ENCODE measurements at regions not wholly inside any gene's neighbourhood (a gene's known extent, or its start where the extent isn't known, plus 50 kb on each side); places are given as distances from the start of the nearest gene placed in this dataset.

GRCh38 chr1:55362558-55362957 is 147.4 kb upstream of the USP24 start:
- Histone ChIP-seq H3K9ac (ENCODE audit: low read length) (no peak overlapping the region), H3K36me3 (ENCODE audit: control insufficient read depth, insufficient read depth, low read length, severe bottlenecking) (no peaks in the 10 kb centered on the region), H3K27me3 (replicated peaks; ENCODE audit: control insufficient read depth, insufficient read depth, low read length) (no peaks in the 10 kb centered on the region), H3K4me3 (ENCODE audit: low read length) (no peak overlapping the region), H3K9me3 (ENCODE audit: control insufficient read depth, low read length) (no peaks in the 10 kb centered on the region), H3K4me1 (ENCODE audit: control insufficient read depth, insufficient read depth, low read length) (peaks cover 20% of the 10 kb centered on the region)
- DNase-seq (ENCODE audit: low read depth) = peak; percentile 54

GRCh38 chr1:55359611-55360010 is 144.4 kb upstream of the USP24 start:
- Histone ChIP-seq H3K9ac (ENCODE audit: low read length) (no peak overlapping the region), H3K4me1 (ENCODE audit: control insufficient read depth, insufficient read depth, low read length) (peaks cover 20% of the 10 kb centered on the region), H3K9me3 (ENCODE audit: control insufficient read depth, low read length) (no peaks in the 10 kb centered on the region), H3K4me3 (ENCODE audit: low read length) (no peak overlapping the region), H3K27me3 (replicated peaks; ENCODE audit: control insufficient read depth, insufficient read depth, low read length) (no peaks in the 10 kb centered on the region), H3K36me3 (ENCODE audit: control insufficient read depth, insufficient read depth, low read length, severe bottlenecking) (no peaks in the 10 kb centered on the region)
- DNase-seq (ENCODE audit: low read depth) = no peak

GRCh38 chr1:55358581-55358980 is 143.4 kb upstream of the USP24 start:
- Histone ChIP-seq H3K4me1 (ENCODE audit: control insufficient read depth, insufficient read depth, low read length) (peaks cover 22% of the 10 kb centered on the region), H3K9ac (ENCODE audit: low read length) (no peak overlapping the region), H3K27me3 (replicated peaks; ENCODE audit: control insufficient read depth, insufficient read depth, low read length) (no peaks in the 10 kb centered on the region), H3K9me3 (ENCODE audit: control insufficient read depth, low read length) (no peaks in the 10 kb centered on the region), H3K4me3 (ENCODE audit: low read length) (no peak overlapping the region), H3K36me3 (ENCODE audit: control insufficient read depth, insufficient read depth, low read length, severe bottlenecking) (no peaks in the 10 kb centered on the region)
- DNase-seq (ENCODE audit: low read depth) = no peak

GRCh38 chr1:55355549-55355948 is 140.4 kb upstream of the USP24 start:
- peaks cover 10% of the 10 kb centered on the region for H3K4me1 ChIP-seq (ENCODE audit: control insufficient read depth, insufficient read depth, low read length)
- no peaks in the 10 kb centered on the region for H3K36me3 ChIP-seq (ENCODE audit: control insufficient read depth, insufficient read depth, low read length, severe bottlenecking)
- H3K9me3 ChIP-seq (ENCODE audit: control insufficient read depth, low read length) = no peaks in the 10 kb centered on the region
- H3K9ac ChIP-seq (ENCODE audit: low read length) = no peak overlapping the region
- H3K27me3 ChIP-seq (replicated peaks; ENCODE audit: control insufficient read depth, insufficient read depth, low read length) = no peaks in the 10 kb centered on the region
- no peak overlapping the region for H3K4me3 ChIP-seq (ENCODE audit: low read length)
- no peak for DNase-seq (ENCODE audit: low read depth)

- H3K4me3 ChIP-seq (ENCODE audit: low read length) = no peak overlapping the region
- H3K36me3 ChIP-seq (ENCODE audit: control insufficient read depth, insufficient read depth, low read length, severe bottlenecking) = no peaks in the 10 kb centered on the region
- no peaks in the 10 kb centered on the region for H3K27me3 ChIP-seq (replicated peaks; ENCODE audit: control insufficient read depth, insufficient read depth, low read length)
- no peak for DNase-seq (ENCODE audit: low read depth)
- H3K9ac ChIP-seq (ENCODE audit: low read length) = no peak overlapping the region
- no peaks in the 10 kb centered on the region for H3K9me3 ChIP-seq (ENCODE audit: control insufficient read depth, low read length)
- H3K4me1 ChIP-seq (ENCODE audit: control insufficient read depth, insufficient read depth, low read length) = peaks cover 10% of the 10 kb centered on the region
Observed at GRCh38 chr1:55353707-55354620, 138.8 kb upstream of the USP24 start.

- Histone ChIP-seq H3K9ac (ENCODE audit: low read length) (no peak overlapping the region), H3K27me3 (replicated peaks; ENCODE audit: control insufficient read depth, insufficient read depth, low read length) (no peaks in the 10 kb centered on the region), H3K4me1 (ENCODE audit: control insufficient read depth, insufficient read depth, low read length) (peaks cover 10% of the 10 kb centered on the region), H3K4me3 (ENCODE audit: low read length) (no peak overlapping the region), H3K9me3 (ENCODE audit: control insufficient read depth, low read length) (no peaks in the 10 kb centered on the region), H3K36me3 (ENCODE audit: control insufficient read depth, insufficient read depth, low read length, severe bottlenecking) (no peaks in the 10 kb centered on the region)
- no peak for DNase-seq (ENCODE audit: low read depth)
Observed at GRCh38 chr1:55352811-55353180, 137.6 kb upstream of the USP24 start.

GRCh38 chr1:55352080-55352810 is 137.1 kb upstream of the USP24 start:
- DNase-seq (ENCODE audit: low read depth) = no peak
- H3K9ac ChIP-seq (ENCODE audit: low read length) = no peak overlapping the region
- H3K27me3 ChIP-seq (replicated peaks; ENCODE audit: control insufficient read depth, insufficient read depth, low read length) = no peaks in the 10 kb centered on the region

GRCh38 chr1:55348356-55348755 is 133.2 kb upstream of the USP24 start:
- Histone ChIP-seq H3K9ac (ENCODE audit: low read length) (no peak overlapping the region), H3K36me3 (ENCODE audit: control insufficient read depth, insufficient read depth, low read length, severe bottlenecking) (no peaks in the 10 kb centered on the region), H3K9me3 (ENCODE audit: control insufficient read depth, low read length) (no peaks in the 10 kb centered on the region), H3K4me3 (ENCODE audit: low read length) (no peak overlapping the region), H3K4me1 (ENCODE audit: control insufficient read depth, insufficient read depth, low read length) (peaks cover 5% of the 10 kb centered on the region), H3K27me3 (replicated peaks; ENCODE audit: control insufficient read depth, insufficient read depth, low read length) (no peaks in the 10 kb centered on the region)
- DNase-seq (ENCODE audit: low read depth) = no peak

More at GRCh38 chr1:55352080-55352810, 137.1 kb upstream of the USP24 start:
- H3K4me3 ChIP-seq (ENCODE audit: low read length) = no peak overlapping the region
- H3K4me1 ChIP-seq (ENCODE audit: control insufficient read depth, insufficient read depth, low read length) = peaks cover 10% of the 10 kb centered on the region
- H3K9me3 ChIP-seq (ENCODE audit: control insufficient read depth, low read length) = no peaks in the 10 kb centered on the region
- no peaks in the 10 kb centered on the region for H3K36me3 ChIP-seq (ENCODE audit: control insufficient read depth, insufficient read depth, low read length, severe bottlenecking)

GRCh38 chr1:55347866-55348265 is 132.7 kb upstream of the USP24 start:
- Histone ChIP-seq H3K9ac (ENCODE audit: low read length) (no peak overlapping the region), H3K27me3 (replicated peaks; ENCODE audit: control insufficient read depth, insufficient read depth, low read length) (no peaks in the 10 kb centered on the region), H3K4me1 (ENCODE audit: control insufficient read depth, insufficient read depth, low read length) (peaks cover 5% of the 10 kb centered on the region), H3K4me3 (ENCODE audit: low read length) (no peak overlapping the region), H3K9me3 (ENCODE audit: control insufficient read depth, low read length) (no peaks in the 10 kb centered on the region), H3K36me3 (ENCODE audit: control insufficient read depth, insufficient read depth, low read length, severe bottlenecking) (no peaks in the 10 kb centered on the region)
- no peak for DNase-seq (ENCODE audit: low read depth)

GRCh38 chr1:55347041-55347440 is 131.9 kb upstream of the USP24 start:
- no peaks in the 10 kb centered on the region for H3K9me3 ChIP-seq (ENCODE audit: control insufficient read depth, low read length)
- no peak overlapping the region for H3K9ac ChIP-seq (ENCODE audit: low read length)
- no peak for DNase-seq (ENCODE audit: low read depth)

GRCh38 chr1:55346586-55346985 is 131.4 kb upstream of the USP24 start:
- no peak overlapping the region for H3K4me3 ChIP-seq (ENCODE audit: low read length)

More at GRCh38 chr1:55347041-55347440, 131.9 kb upstream of the USP24 start:
- Histone ChIP-seq H3K27me3 (replicated peaks; ENCODE audit: control insufficient read depth, insufficient read depth, low read length) (no peaks in the 10 kb centered on the region), H3K4me3 (ENCODE audit: low read length) (no peak overlapping the region), H3K4me1 (ENCODE audit: control insufficient read depth, insufficient read depth, low read length) (peaks cover 5% of the 10 kb centered on the region), H3K36me3 (ENCODE audit: control insufficient read depth, insufficient read depth, low read length, severe bottlenecking) (no peaks in the 10 kb centered on the region)

More at GRCh38 chr1:55346586-55346985, 131.4 kb upstream of the USP24 start:
- peak; percentile 4 for DNase-seq (ENCODE audit: low read depth)
- H3K9ac ChIP-seq (ENCODE audit: low read length) = no peak overlapping the region
- H3K36me3 ChIP-seq (ENCODE audit: control insufficient read depth, insufficient read depth, low read length, severe bottlenecking) = no peaks in the 10 kb centered on the region
- H3K9me3 ChIP-seq (ENCODE audit: control insufficient read depth, low read length) = no peaks in the 10 kb centered on the region
- no peaks in the 10 kb centered on the region for H3K27me3 ChIP-seq (replicated peaks; ENCODE audit: control insufficient read depth, insufficient read depth, low read length)
- H3K4me1 ChIP-seq (ENCODE audit: control insufficient read depth, insufficient read depth, low read length) = peaks cover 2% of the 10 kb centered on the region
